ENCODE measurements at regions not wholly inside any gene's neighbourhood (a gene's known extent, or its start where the extent isn't known, plus 50 kb on each side); places are given as distances from the start of the nearest gene placed in this dataset.

DNA sequence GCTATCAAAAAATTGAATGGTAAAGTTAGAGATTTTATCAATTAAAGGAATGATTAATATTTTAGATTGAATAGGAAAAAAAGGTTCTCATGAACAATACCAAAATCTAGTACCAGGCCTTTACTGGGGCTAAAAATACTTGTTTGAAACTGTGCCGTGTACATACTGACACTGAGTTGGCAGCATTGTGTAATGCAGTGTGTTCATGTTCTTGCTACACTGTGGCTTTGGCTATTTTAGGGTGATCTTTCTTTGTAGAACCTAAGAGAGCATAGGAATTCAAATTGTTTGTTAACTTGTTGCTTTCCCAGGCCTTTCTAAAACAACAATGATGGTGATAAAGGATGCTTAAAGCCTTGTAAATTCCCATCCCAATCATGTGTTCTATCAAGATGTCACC, 80.9 kb downstream of the KIF4B start:
- Mint-ChIP-seq H3K4me1 (no peaks in the 10 kb centered on the region), H3K36me3 (no peaks in the 10 kb centered on the region), H3K27me3 (ENCODE audit: low read depth in 3 of 3) (peaks cover 0 to 4% (median 2%) of the 10 kb centered on the region in 3 donors), H3K4me3 (no peak overlapping the region), H3K9me3 (peaks cover 0 to 2% (median 0%) of the 10 kb centered on the region in 6 donors), H3K27ac (no peak overlapping the region)
- DNase-seq: no peak

DNA sequence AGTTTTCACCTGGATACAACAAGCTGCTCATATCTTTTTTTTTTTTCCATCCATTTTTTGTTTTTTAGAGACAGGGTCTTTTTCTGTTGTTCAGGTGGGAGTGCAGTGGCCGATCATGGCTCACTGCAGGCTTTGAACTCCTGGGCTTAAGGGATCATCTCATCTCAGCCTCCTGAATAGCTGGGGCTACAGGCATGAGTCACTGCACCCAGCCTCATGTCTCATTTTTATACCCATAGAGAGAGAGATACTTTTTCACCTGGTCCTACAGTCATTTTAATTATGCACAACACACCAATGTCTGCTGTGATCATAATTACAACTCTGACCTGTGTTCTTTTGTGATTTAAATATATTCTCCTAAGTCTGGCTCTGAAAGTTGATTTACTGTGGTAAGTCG, 84.4 kb downstream of the KIF4B start:
- H3K27ac Mint-ChIP-seq: no peak overlapping the region

DNA sequence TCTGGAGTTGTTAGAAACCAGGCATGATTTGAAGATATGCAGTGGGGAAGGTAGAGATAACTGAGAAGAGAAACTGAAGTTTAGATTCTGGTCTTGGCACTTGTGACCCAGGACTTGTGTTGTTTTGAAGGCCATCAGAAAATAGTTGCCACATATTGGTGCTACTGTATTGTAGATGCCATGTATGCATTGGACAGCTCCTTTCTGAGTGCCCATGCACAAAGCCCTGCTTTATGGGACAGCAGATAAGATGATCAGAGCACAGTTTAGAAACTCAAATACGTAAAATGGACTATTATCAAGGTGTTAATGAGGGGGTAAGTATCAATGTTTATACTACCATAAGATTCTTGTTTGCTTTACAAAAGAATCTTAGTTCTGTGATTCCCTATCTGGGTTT, 84.9 kb downstream of the KIF4B start:
- no peak for DNase-seq
- H3K27ac Mint-ChIP-seq: no peak overlapping the region
- H3K27me3 Mint-ChIP-seq (ENCODE audit: low read depth in 3 of 3): peaks cover 0 to 8% (median 3%) of the 10 kb centered on the region in 3 donors
- H3K36me3 Mint-ChIP-seq: no peaks in the 10 kb centered on the region
- no peaks in the 10 kb centered on the region for H3K4me1 Mint-ChIP-seq
- no peaks in the 10 kb centered on the region for H3K9me3 Mint-ChIP-seq
- H3K4me3 Mint-ChIP-seq: no peak overlapping the region

More for the DNA sequence above, 84.4 kb downstream of the KIF4B start:
- Mint-ChIP-seq H3K4me3 (no peak overlapping the region), H3K4me1 (no peaks in the 10 kb centered on the region), H3K36me3 (no peaks in the 10 kb centered on the region), H3K9me3 (no peaks in the 10 kb centered on the region), H3K27me3 (ENCODE audit: low read depth in 3 of 3) (peaks cover 0 to 7% (median 3%) of the 10 kb centered on the region in 3 donors)
- no peak for DNase-seq

DNA sequence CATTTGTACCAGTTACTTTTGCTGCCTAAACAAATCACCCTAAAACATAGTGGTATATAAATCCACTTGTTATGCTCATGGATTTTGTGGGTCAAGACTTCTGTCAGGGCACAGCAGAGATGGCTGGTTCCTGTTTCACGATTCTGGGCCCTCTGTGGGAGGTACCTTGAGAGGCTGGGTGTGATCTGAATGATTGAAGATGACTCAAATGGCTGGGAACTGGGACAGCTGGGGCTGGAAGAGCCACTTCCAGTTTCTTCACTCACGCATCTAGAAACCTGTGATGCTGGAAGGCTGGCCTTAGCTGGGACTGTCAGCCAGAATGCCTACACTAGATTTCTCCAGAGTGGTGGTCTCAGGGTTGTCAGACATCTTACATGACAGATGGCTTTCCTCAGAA, 88.1 kb downstream of the KIF4B start:
- Mint-ChIP-seq H3K27me3 (ENCODE audit: low read depth in 3 of 3) (peaks cover 0 to 12% (median 4%) of the 10 kb centered on the region in 3 donors), H3K4me1 (no peaks in the 10 kb centered on the region), H3K27ac (no peak overlapping the region), H3K9me3 (peaks cover 0 to 2% (median 0%) of the 10 kb centered on the region in 6 donors), H3K4me3 (no peak overlapping the region), H3K36me3 (no peaks in the 10 kb centered on the region)
- DNase-seq: no peak

DNA sequence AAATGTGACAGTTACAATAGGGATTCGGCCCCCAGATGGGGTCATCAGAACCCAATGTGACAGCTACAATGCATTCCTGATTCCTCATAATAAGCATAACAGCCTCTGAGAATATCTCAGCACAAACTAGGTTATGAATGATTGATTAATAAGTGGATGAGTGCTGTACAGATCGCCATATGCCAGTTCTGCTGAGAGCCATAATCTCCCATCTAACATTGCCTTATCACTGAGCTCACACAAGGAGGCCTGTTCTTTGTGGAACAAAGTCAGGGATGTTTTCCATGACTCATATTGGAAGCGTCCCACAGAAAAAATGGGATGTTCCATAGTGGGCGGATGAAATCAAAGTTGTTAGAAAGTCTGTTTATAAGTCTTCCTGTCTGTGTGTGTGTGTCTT, 89.6 kb downstream of the KIF4B start:
- no peak overlapping the region for H3K4me3 Mint-ChIP-seq
- H3K36me3 Mint-ChIP-seq: no peaks in the 10 kb centered on the region
- H3K27ac Mint-ChIP-seq: no peak overlapping the region
- H3K27me3 Mint-ChIP-seq (ENCODE audit: low read depth in 3 of 3): peaks cover 0 to 12% (median 4%) of the 10 kb centered on the region in 3 donors
- H3K9me3 Mint-ChIP-seq: peaks cover 0 to 2% (median 0%) of the 10 kb centered on the region in 6 donors
- DNase-seq: no peak
- no peaks in the 10 kb centered on the region for H3K4me1 Mint-ChIP-seq

DNA sequence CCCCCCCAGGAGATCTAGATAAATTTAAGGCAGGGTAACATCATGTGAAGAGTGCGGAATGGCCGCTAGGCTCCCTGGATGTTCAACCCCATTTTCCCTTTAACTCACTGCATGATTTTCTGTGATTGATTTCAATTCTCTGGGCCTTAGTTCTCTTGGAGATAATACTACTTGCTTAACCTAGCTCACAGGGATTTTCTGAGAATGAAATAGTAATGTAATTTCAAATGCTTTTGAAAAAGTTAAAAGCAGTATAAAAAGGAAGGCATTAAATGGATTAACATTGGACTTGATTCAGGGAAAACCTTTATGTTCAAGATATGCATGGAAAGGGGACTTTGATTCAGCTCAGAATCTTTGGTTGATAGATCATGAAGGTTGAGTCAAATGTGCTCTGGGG, 90.9 kb downstream of the KIF4B start:
- no peak overlapping the region for H3K27ac Mint-ChIP-seq
- peaks cover 0 to 2% (median 0%) of the 10 kb centered on the region in 6 donors for H3K9me3 Mint-ChIP-seq

DNA sequence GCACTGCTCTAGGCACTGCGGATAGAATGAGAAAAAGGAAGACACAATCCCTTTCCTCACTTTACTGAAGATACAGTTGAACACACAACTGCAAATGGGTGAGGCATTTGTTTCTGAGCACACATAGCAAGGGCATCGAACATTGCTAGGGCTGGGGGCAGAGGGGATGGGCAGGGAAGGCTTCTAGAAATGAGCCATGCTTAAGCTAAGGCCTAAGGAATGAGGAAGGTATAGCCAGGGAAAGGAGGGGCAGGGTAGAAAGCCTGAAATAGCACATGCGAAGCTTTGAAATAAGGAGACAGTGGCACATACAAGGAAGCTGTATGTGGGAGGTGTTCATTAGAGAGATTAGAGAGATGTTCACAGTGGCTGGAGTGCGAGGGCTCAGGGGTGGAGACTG, 92.7 kb downstream of the KIF4B start:
- H3K4me1 Mint-ChIP-seq: no peaks in the 10 kb centered on the region
- no peak overlapping the region for H3K4me3 Mint-ChIP-seq
- DNase-seq: no peak
- no peak overlapping the region for H3K27ac Mint-ChIP-seq
- H3K9me3 Mint-ChIP-seq: peaks cover 0 to 2% (median 0%) of the 10 kb centered on the region in 6 donors
- no peaks in the 10 kb centered on the region for H3K36me3 Mint-ChIP-seq
- H3K27me3 Mint-ChIP-seq (ENCODE audit: low read depth in 3 of 3): peaks cover 2 to 7% (median 3%) of the 10 kb centered on the region in 3 donors

More for the DNA sequence above, 90.9 kb downstream of the KIF4B start:
- DNase-seq: no peak
- Mint-ChIP-seq H3K27me3 (ENCODE audit: low read depth in 3 of 3) (peaks cover 3 to 12% (median 4%) of the 10 kb centered on the region in 3 donors), H3K4me1 (no peaks in the 10 kb centered on the region), H3K4me3 (no peak overlapping the region), H3K36me3 (no peaks in the 10 kb centered on the region)

DNA sequence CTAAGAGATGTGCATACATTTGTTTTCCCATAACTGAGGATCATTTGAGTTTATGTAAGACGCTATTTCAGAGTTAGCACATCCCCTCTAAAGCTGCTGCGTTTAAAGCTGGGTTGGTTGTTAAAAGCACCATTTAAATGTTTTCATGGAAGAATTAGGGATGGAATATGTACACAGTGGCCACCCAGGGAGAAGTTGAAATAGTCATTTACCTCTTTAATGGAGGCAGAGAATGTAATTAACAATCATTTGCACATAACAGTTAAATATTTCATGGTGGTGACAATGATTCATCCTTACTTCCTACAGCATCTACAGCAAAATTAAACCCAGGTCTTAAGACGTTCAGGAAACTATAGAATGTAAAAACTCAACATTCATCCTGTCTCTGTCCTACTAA, 100.3 kb downstream of the KIF4B start:
- Mint-ChIP-seq H3K36me3 (no peaks in the 10 kb centered on the region), H3K4me1 (no peaks in the 10 kb centered on the region), H3K27ac (no peak overlapping the region), H3K27me3 (ENCODE audit: low read depth in 3 of 3) (no peaks in the 10 kb centered on the region), H3K4me3 (no peak overlapping the region), H3K9me3 (no peaks in the 10 kb centered on the region)
- no peak for DNase-seq

DNA sequence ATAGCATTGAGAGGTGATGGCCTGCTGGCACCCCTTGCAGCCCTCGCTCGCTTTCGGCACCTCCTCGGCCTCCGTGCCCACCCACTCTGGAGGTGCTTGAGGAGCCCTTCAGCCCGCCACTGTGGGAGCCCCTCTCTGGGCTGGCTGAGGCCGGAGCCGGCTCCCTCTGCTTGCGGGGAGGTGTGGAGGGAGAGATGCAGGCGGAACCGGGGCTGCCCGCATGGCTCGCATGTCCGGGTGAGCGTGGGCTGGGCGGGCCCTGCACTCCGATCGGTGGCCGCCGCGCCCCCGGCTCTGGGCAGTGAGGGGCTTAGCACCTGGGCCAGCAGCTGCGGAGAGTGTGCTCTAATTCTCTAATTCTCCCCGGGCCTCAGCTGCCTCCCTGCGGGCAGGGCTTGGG, 101.1 kb downstream of the KIF4B start:
- no peaks in the 10 kb centered on the region for H3K4me1 Mint-ChIP-seq
- H3K4me3 Mint-ChIP-seq: no peak overlapping the region
- H3K9me3 Mint-ChIP-seq: no peaks in the 10 kb centered on the region
- DNase-seq: no peak
- no peaks in the 10 kb centered on the region for H3K27me3 Mint-ChIP-seq (ENCODE audit: low read depth in 3 of 3)
- no peak overlapping the region for H3K27ac Mint-ChIP-seq
- no peaks in the 10 kb centered on the region for H3K36me3 Mint-ChIP-seq

DNA sequence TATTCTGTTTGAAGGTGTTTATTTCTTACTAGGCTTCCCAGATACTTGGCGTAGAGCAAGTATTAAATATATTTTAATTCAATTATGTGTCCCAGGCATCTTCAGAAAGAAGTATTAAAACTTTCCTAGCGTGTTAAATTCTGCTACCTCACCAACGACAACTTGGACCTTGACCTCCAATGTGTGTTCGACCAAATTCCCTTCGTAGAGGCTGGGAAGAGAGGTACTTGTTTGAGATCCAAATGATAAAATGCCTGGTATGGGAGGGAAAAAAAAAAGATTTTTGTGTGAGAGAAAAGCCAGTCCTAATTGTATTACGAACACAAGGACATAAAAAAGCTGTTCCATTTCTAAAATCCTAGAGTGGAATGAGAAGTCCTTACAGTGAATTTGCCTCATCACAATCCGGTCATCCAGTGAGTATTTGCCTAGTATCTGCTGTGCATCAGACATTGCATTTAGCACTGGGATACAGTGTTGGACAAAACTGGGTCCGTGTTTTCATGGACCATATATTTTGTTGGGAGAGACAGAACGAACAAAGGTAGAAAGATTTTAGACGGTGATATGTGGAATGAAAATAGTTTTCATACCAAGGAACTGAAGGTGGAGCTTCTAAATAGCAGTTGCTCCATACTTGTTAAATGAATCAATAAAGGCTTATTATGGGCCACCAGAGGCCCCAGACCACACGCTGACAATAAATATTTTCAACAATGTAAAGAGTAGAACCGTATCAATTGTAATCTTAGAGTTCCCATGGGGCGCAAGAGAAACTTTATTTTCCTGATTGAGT, 103.1 kb downstream of the KIF4B start:
- H3K4me3 Mint-ChIP-seq: no peak overlapping the region
- no peak for DNase-seq
- H3K27me3 Mint-ChIP-seq (ENCODE audit: low read depth in 3 of 3): peaks cover 0 to 2% (median 2%) of the 10 kb centered on the region in 3 donors
- no peaks in the 10 kb centered on the region for H3K9me3 Mint-ChIP-seq
- H3K4me1 Mint-ChIP-seq: no peaks in the 10 kb centered on the region
- no peaks in the 10 kb centered on the region for H3K36me3 Mint-ChIP-seq
- no peak overlapping the region for H3K27ac Mint-ChIP-seq

DNA sequence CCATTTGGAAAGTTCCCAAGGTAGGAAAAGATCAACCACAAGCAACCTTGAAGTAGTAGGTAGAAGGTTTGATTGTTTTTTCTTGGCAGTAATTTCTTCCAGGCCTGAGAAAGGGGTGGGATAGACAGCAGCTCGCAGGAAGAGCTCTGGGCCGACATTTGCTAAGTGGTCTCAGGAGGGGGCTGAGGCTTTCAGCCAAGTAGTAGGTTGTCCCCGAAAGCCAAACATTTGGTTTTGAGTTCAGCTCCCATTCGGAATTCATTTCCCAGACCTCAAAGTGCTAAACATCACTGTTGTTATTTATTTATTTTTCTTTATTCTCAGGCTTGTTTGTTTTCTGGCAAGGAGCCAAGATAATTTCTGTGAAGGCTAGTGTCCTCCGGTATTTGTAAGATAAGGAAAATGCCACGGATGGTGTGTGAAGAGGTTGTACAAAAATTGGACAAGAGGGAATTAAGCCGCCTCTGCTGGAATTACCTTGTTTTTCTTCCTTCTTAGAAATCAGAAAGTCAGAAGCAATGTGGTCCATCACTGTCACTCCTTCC, 112.1 kb downstream of the KIF4B start:
- Mint-ChIP-seq H3K4me3 (no peak overlapping the region), H3K27ac (no peak overlapping the region), H3K27me3 (ENCODE audit: low read depth in 3 of 3) (peaks cover 2 to 9% (median 3%) of the 10 kb centered on the region in 3 donors), H3K36me3 (no peaks in the 10 kb centered on the region), H3K4me1 (no peaks in the 10 kb centered on the region), H3K9me3 (peaks cover 0 to 5% (median 0%) of the 10 kb centered on the region in 6 donors)
- no peak for DNase-seq

DNA sequence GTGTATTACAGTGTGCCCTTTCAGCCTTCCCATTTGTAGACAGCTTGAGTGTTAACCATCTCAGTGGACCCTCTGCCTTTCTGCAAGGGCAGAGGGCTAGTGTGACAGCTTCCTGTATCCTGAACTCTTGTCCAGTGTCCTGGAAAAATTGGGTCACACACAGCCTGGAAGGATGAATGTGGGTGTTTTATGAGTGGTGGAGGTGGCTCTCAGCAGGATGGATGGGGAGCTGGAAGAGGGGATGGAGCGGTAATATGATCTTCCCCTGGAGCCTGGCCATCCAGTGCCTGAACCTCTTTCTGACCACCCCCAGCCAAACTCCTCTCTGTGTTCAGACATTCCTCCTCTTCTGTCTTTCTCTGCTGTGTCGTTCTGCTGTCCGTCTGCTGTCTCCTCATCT, 113.0 kb downstream of the KIF4B start:
- DNase-seq: no peak
- Mint-ChIP-seq H3K4me3 (no peak overlapping the region), H3K27me3 (ENCODE audit: low read depth in 3 of 3) (peaks cover 2 to 10% (median 3%) of the 10 kb centered on the region in 3 donors), H3K4me1 (no peaks in the 10 kb centered on the region), H3K27ac (no peak overlapping the region), H3K36me3 (no peaks in the 10 kb centered on the region), H3K9me3 (peaks cover 0 to 5% (median 0%) of the 10 kb centered on the region in 6 donors)

DNA sequence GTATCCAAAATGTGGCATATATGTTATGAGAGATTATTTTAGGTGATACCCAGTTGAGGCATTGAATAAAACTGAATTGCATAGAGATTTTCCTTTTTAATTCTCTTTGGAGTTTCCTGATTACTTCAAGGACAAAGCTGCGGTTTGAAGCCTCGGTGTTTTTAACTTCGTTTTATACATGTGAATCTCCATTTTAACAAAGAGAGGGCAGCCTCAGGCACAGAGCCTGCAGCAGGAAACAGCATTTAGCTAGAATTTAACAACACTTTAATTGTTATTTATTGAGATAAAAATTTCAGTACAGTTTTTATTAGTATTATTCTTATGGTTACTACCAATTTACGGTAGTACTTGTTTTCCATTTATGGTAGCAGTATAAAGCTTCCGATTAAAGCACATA, 114.0 kb downstream of the KIF4B start:
- no peaks in the 10 kb centered on the region for H3K36me3 Mint-ChIP-seq
- no peaks in the 10 kb centered on the region for H3K4me1 Mint-ChIP-seq
- peaks cover 0 to 5% (median 0%) of the 10 kb centered on the region in 6 donors for H3K9me3 Mint-ChIP-seq
- DNase-seq: no peak
- H3K27ac Mint-ChIP-seq: no peak overlapping the region
- no peak overlapping the region for H3K4me3 Mint-ChIP-seq
- H3K27me3 Mint-ChIP-seq (ENCODE audit: low read depth in 3 of 3): peaks cover 2 to 10% (median 3%) of the 10 kb centered on the region in 3 donors

DNA sequence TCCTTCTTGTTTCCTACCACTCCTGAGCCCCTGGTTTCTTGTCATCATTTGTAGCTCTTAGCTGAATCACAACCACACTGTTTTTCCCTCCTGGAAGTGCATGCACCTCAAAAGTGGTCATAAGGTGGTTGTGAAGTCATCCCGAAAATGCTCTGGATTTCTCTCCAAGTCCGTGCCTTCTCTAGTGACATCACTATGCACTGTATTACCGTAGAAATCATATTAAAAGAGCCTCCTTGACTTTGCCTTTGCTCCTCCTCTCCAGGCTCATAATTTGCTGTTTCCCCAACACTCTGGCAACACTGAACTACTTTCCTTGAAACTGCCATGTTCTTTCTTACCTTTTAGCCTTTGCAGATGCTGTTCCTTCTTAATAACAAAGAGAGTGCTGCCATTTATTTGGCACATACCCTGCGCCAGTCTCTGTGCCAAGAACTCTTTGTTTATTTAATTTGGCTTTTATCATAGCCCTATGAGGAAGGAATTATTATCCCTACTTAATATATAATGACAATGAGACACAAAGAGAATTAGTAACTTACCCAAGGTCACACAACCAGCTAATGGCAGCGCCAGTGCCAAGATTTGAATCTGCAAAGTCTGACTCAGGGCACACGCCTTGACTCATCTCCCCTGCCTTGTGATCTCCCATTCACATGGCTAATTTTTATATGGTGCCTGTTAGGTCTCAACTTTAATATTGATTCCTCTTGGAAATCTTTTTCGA, 115.4 kb downstream of the KIF4B start:
- peaks cover 2 to 10% (median 3%) of the 10 kb centered on the region in 3 donors for H3K27me3 Mint-ChIP-seq (ENCODE audit: low read depth in 3 of 3)
- no peaks in the 10 kb centered on the region for H3K36me3 Mint-ChIP-seq
- no peak overlapping the region for H3K27ac Mint-ChIP-seq

More for the DNA sequence above, 115.4 kb downstream of the KIF4B start:
- H3K4me3 Mint-ChIP-seq: no peak overlapping the region
- peaks cover 0 to 5% (median 0%) of the 10 kb centered on the region in 6 donors for H3K9me3 Mint-ChIP-seq
- H3K4me1 Mint-ChIP-seq: no peaks in the 10 kb centered on the region
- no peak for DNase-seq
